Loucy (cell line): ENCODE measurements at regions not wholly inside any gene's neighbourhood (a gene's known extent, or its start where the extent isn't known, plus 50 kb on each side); places are given as distances from the start of the nearest gene placed in this dataset.

Experiments used
- H2AFZ ChIP-seq: fragments of 200-600 bp; sonication (generic); 2 replicates; pipeline ENCODE4 v1.6.0; 2016; ENCODE audit warnings: antibody characterized with exemption, mild to moderate bottlenecking, low read length, moderate library complexity
- H3F3A ChIP-seq: fragments of 200-600 bp; 2 replicates; pipeline ENCODE4 v1.6.0; 2016; ENCODE audit warnings: antibody characterized with exemption, low read depth, mild to moderate bottlenecking
- H3K27me3 ChIP-seq: fragments of 200-600 bp; sonication (generic); 2 replicates; pipeline ENCODE4 v1.6.1; 2014; ENCODE audit warnings: low read length, mild to moderate bottlenecking; ENCODE audit not compliant: insufficient read depth, poor library complexity, severe bottlenecking
- H3K36me3 ChIP-seq: fragments of 200-600 bp; sonication (generic); 2 replicates; pipeline ENCODE4 v1.6.1; 2016; ENCODE audit warnings: low read length; ENCODE audit not compliant: insufficient read depth
- H3K4me1 ChIP-seq: fragments of 200-600 bp; sonication (generic); 2 replicates; pipeline ENCODE4 v1.5.1; 2014; ENCODE audit warnings: low read length, mild to moderate bottlenecking; ENCODE audit not compliant: insufficient read depth, poor library complexity, severe bottlenecking
- H3K4me2 ChIP-seq: fragments of 200-600 bp; sonication (generic); 2 replicates; pipeline ENCODE4 v1.6.0; 2014; ENCODE audit warnings: antibody characterized with exemption, low read length, low read depth, mild to moderate bottlenecking; ENCODE audit not compliant: poor library complexity, severe bottlenecking
- H3K4me3 ChIP-seq: fragments of 200-600 bp; sonication (generic); 2 replicates; pipeline ENCODE4 v1.5.1; 2014; ENCODE audit warnings: low read length, mild to moderate bottlenecking, mixed read lengths; ENCODE audit not compliant: poor library complexity, severe bottlenecking
- H3K79me2 ChIP-seq: fragments of 200-600 bp; sonication (generic); 2 replicates; pipeline ENCODE4 v1.6.1; 2014; ENCODE audit warnings: low read length; ENCODE audit not compliant: insufficient read depth
- H3K9ac ChIP-seq: fragments of 200-600 bp; sonication (generic); 2 replicates; pipeline ENCODE4 v1.6.0; 2014; ENCODE audit warnings: mild to moderate bottlenecking, low read depth, low read length, moderate library complexity; ENCODE audit not compliant: poor library complexity, severe bottlenecking
- H3K9me2 ChIP-seq: fragments of 200-600 bp; sonication (generic); replicated peaks from 2 replicates; pipeline ENCODE4 v1.6.1; 2016; ENCODE audit warnings: low read depth, low read length, mixed read lengths
- H3K9me3 ChIP-seq: fragments of 200-600 bp; sonication (generic); 2 replicates; pipeline ENCODE4 v1.6.1; 2014; ENCODE audit warnings: mild to moderate bottlenecking, antibody characterized with exemption, low read length, low read depth; ENCODE audit not compliant: insufficient read depth
- H4K20me1 ChIP-seq: fragments of 200-600 bp; sonication (generic); 2 replicates; pipeline ENCODE4 v1.6.0; 2014; ENCODE audit warnings: antibody characterized with exemption, low read length, mild to moderate bottlenecking; ENCODE audit not compliant: insufficient read depth, poor library complexity, severe bottlenecking
- EZH2phosphoT487 ChIP-seq: fragments of 200-600 bp; IDR thresholded peaks from 2 replicates; pipeline ENCODE4 v1.6.1; 2018; ENCODE audit warnings: antibody characterized with exemption, mild to moderate bottlenecking, moderate library complexity, borderline replicate concordance
- TF ChIP-seq, protein P1 (sequence below): fragments of 200-600 bp; sonication (generic); conservative IDR thresholded peaks from 2 replicates; pipeline ENCODE4 v1.5.1; 2014; ENCODE audit warnings: mild to moderate bottlenecking, antibody characterized with exemption, low read length

DNA sequence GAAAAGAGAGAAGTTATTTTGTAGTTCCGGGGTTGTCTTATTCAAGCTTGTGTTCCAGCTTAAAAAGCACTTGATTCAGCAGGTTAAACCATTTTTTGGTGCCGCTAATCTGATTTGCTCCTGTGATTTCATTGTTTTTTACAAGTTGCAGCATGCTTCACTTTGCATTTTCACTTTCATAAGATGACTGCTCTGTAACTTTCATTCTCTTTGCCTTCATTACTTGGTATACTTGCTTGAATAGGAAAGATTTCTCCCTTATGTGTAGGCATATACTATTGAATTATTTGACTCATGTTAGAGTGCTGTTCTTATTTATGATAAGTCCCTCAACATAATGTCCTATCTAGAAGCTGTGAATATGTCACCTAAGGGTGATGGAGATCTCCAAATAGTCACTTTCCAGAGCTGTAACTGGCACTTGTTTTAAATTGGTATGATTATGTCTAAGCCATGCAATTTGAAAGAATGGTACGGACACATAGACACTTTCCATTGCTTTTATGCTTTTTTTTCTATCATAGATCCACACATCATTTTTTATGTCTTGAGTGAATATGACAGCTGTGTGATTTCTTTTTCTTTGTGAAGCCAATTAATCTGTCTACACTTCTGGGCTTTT is 254.5 kb downstream of the DSEL start:
- Histone ChIP-seq H3K4me1 (peaks cover 30% of the 10 kb centered on the region), H3K27me3 (no peaks in the 10 kb centered on the region), H3K9ac (no peak overlapping the region), H3K9me3 (no peaks in the 10 kb centered on the region), H2AFZ (no peak overlapping the region), H3K79me2 (no peaks in the 10 kb centered on the region), H3F3A (0 out of 2 replicates have a peak, but pooled peaks cover 3% of the 10 kb centered on the region), H4K20me1 (no peaks in the 10 kb centered on the region), H3K4me3 (no peak overlapping the region), H3K4me2 (no peak overlapping the region), H3K36me3 (no peaks in the 10 kb centered on the region), H3K9me2 (no peaks in the 10 kb centered on the region)
- TF ChIP-seq, protein P1, sequence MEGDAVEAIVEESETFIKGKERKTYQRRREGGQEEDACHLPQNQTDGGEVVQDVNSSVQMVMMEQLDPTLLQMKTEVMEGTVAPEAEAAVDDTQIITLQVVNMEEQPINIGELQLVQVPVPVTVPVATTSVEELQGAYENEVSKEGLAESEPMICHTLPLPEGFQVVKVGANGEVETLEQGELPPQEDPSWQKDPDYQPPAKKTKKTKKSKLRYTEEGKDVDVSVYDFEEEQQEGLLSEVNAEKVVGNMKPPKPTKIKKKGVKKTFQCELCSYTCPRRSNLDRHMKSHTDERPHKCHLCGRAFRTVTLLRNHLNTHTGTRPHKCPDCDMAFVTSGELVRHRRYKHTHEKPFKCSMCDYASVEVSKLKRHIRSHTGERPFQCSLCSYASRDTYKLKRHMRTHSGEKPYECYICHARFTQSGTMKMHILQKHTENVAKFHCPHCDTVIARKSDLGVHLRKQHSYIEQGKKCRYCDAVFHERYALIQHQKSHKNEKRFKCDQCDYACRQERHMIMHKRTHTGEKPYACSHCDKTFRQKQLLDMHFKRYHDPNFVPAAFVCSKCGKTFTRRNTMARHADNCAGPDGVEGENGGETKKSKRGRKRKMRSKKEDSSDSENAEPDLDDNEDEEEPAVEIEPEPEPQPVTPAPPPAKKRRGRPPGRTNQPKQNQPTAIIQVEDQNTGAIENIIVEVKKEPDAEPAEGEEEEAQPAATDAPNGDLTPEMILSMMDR: no peak
- no peak for TF ChIP-seq EZH2phosphoT487

- Histone ChIP-seq H4K20me1 (no peaks in the 10 kb centered on the region), H3K9me3 (no peaks in the 10 kb centered on the region), H3K36me3 (no peaks in the 10 kb centered on the region), H3K4me3 (no peak overlapping the region), H3F3A (0 out of 2 replicates have a peak, but pooled peaks cover under 1% of the 10 kb centered on the region), H3K4me2 (no peak overlapping the region), H3K9ac (no peak overlapping the region), H3K27me3 (no peaks in the 10 kb centered on the region), H3K9me2 (no peaks in the 10 kb centered on the region), H3K4me1 (peaks cover 18% of the 10 kb centered on the region), H3K79me2 (no peaks in the 10 kb centered on the region), H2AFZ (no peak overlapping the region)
- TF ChIP-seq, protein P1: no peak
- no peak for TF ChIP-seq EZH2phosphoT487
Observed at GRCh38 chr18:67260841-67261240, 255.7 kb downstream of the DSEL start.

- no peak overlapping the region for H3K4me3 ChIP-seq
Observed at GRCh38 chr18:67250776-67251424, 265.6 kb downstream of the DSEL start.

More at GRCh38 chr18:67250776-67251424, 265.6 kb downstream of the DSEL start:
- no peaks in the 10 kb centered on the region for H4K20me1 ChIP-seq
- H3K9me3 ChIP-seq: no peaks in the 10 kb centered on the region
- H3K36me3 ChIP-seq: no peaks in the 10 kb centered on the region
- H3K9ac ChIP-seq: no peak overlapping the region
- H2AFZ ChIP-seq: no peak overlapping the region
- H3K9me2 ChIP-seq: no peaks in the 10 kb centered on the region
- H3K4me2 ChIP-seq: no peak overlapping the region
- no peaks in the 10 kb centered on the region for H3K27me3 ChIP-seq
- H3K79me2 ChIP-seq: no peaks in the 10 kb centered on the region
- H3K4me1 ChIP-seq: no peaks in the 10 kb centered on the region
- TF ChIP-seq, protein P1: no peak
- TF ChIP-seq EZH2phosphoT487: no peak
- H3F3A ChIP-seq: no peaks in the 10 kb centered on the region
